C4-2B (cell line): ENCODE measurements at regions not wholly inside any gene's neighbourhood (a gene's known extent, or its start where the extent isn't known, plus 50 kb on each side); places are given as distances from the start of the nearest gene placed in this dataset.

Experiments
- H3K27ac ChIP-seq: fragments of 450-650 bp; 2 replicates; pipeline ENCODE4 v1.5.1; 2017
- ZFX ChIP-seq: fragments of 450-650 bp; IDR thresholded peaks from 2 replicates; pipeline ENCODE4 v1.6.1; 2017
- TF ChIP-seq, protein P1 (sequence below): fragments of 450-650 bp; conservative IDR thresholded peaks from 2 replicates; pipeline ENCODE4 v1.5.1; 2017; ENCODE audit warnings: mild to moderate bottlenecking

DNA sequence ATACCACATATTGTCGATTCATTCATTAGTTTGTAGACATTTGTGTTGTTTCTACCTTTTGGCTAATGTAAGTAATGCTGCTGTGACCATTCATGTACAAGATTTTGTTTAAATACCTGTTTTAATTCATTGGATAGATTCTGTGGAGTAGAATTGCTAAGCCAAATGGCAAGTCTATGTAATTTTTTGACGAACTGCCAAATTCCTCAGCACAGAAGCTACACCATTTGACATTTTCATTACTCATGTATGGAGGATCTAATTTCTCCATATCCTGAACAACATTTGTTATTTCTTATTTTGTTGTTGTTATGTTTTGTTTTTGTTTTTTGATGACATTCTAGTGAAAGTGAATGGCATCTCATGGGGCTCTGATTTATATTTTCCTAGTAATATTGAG, 1351.3 kb upstream of the SORCS1 start:
- no peak for TF ChIP-seq ZFX
- TF ChIP-seq, protein P1, sequence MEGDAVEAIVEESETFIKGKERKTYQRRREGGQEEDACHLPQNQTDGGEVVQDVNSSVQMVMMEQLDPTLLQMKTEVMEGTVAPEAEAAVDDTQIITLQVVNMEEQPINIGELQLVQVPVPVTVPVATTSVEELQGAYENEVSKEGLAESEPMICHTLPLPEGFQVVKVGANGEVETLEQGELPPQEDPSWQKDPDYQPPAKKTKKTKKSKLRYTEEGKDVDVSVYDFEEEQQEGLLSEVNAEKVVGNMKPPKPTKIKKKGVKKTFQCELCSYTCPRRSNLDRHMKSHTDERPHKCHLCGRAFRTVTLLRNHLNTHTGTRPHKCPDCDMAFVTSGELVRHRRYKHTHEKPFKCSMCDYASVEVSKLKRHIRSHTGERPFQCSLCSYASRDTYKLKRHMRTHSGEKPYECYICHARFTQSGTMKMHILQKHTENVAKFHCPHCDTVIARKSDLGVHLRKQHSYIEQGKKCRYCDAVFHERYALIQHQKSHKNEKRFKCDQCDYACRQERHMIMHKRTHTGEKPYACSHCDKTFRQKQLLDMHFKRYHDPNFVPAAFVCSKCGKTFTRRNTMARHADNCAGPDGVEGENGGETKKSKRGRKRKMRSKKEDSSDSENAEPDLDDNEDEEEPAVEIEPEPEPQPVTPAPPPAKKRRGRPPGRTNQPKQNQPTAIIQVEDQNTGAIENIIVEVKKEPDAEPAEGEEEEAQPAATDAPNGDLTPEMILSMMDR, result no peak
- no peak overlapping the region for H3K27ac ChIP-seq

DNA sequence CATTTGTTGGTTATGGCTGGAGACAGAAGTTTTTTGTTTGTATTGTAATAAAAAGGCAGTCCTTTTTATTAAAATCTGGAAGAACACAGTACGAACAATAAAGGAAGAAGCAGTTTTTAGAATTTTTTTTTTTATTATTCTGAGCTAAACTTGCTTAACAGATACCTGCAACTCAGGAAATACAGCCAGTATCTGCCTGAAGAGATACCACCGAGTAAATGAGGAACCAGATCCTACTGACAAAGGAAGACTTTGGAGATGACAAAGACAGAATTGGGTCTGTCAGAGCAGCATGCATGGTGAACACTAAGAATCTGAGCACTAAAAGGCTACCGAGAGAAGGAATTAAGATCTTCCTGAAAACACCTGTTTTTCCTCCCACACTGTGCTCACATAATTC, 1335.9 kb upstream of the SORCS1 start:
- TF ChIP-seq, protein P1, result no peak
- TF ChIP-seq ZFX, result no peak
- no peak overlapping the region for H3K27ac ChIP-seq

DNA sequence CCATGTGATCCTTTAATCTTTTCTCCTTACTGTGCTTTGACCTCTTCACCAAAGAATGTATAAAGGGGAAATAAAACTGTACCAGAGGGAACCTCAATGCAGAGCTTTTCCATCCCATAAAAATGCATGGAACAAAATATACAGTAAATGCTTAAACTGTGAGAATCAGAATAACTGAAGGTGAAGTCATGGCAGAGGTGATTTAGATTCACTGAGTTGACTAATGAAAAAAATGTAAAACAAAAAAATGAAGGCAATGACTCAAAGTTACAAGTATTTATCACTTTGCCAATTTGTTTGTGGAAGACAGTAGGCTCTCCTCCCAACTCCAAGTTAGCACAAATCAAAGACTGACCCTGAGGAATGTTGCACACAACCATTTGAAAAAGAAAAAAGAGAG, 1331.6 kb upstream of the SORCS1 start:
- TF ChIP-seq, protein P1, result no peak
- no peak for TF ChIP-seq ZFX
- no peak overlapping the region for H3K27ac ChIP-seq

DNA sequence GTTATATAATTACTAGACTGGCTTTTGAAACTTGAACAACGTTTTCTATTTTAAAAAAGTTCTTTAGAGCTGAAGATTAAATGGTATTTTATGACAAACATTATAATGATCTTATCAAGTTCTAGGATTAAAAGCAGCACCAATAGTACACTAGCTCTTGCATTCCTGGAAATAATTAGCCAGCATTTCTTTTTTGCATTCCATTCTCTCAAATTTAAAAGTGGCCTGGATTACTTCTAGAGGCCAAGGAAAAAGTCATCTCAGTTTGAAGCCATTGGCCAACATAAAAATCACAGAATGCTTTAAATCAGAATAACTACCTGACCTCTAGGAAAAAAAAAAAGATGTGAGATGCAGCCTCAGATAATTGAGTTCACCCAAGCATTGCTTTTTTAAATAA, 1326.4 kb upstream of the SORCS1 start:
- no peak overlapping the region for H3K27ac ChIP-seq
- no peak for TF ChIP-seq ZFX
- TF ChIP-seq, protein P1, result no peak

DNA sequence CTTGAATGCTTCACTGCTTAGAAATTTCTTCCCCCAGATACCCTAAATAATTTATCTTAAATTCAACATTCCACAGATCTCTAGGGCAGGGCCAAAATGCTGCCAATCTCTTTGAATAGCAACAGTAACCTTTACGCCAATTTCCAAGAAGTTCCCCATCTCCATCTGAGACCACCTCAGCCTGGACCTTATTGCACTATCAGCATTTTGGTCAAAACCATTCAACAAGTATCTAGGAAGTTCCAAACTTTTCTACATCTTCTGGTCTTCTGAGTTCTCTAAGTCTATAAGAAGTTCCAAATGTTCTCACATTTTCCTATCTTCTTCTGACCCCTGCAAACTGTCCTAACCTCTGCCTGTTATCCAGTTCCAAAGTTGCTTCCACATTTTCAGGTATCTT, 1306.9 kb upstream of the SORCS1 start:
- H3K27ac ChIP-seq, result no peak overlapping the region
- no peak for TF ChIP-seq ZFX
- TF ChIP-seq, protein P1, result no peak

DNA sequence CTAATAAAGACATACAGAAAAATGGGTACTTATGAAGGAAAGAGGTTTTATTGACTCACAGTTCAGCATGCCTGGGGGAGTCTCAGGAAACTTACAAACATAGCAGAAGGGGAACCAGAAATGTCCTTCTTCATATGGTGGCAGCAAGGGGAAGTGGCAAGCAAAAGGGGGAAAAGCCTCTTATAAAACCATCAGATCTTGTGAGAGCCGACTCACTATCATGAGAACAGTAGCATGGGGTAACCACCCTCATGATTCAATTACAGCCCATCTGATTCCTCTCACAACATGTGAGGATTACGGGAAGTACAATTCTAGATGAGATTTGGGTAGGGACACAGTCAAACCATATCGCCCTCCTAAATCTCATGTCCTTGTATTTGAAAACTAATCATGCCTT, 1305.4 kb upstream of the SORCS1 start:
- TF ChIP-seq ZFX, result no peak
- TF ChIP-seq, protein P1, result no peak
- H3K27ac ChIP-seq, result no peak overlapping the region

DNA sequence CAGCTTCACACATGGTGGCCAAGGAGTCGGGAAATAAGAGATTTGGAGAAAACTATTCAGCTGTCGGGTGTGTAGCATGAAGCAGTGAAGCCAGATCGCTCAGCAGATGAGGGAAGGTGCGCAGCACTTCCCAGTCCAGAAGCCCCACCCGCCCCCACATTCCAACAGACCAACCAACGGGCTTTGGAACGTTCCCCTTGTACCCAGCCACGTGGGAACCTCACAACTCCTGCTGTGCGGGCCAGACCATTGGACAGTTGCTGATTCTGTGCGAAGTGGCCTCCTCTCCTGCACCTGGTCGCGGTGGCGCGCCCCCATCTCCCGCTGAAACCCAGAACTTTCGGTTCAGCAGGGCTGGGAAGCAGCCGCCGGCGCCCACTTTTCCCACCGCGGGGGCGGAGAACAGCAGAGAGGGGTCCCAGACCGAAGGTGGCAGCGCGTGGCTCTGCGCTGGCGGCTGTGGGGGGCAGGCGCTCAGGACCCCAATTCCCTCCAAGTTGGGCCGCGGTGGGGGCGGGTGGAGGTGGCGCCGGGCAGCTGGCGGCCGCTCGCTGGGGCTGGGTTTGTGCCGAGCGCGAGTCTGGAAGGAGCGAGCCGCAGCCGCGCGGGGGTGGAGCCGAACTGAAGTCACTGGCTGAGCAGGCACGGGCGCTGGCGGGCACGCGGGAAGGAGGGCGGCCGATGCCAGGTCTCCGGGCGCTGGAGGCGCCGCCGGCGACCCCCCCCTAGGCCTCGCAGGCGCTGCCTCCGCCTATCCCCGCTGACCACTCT, 1301.5 kb upstream of the SORCS1 start:
- no peak for TF ChIP-seq ZFX
- TF ChIP-seq, protein P1, result no peak
- H3K27ac ChIP-seq, result no peak overlapping the region
